SK-N-SH (cell line): ENCODE measurements at regions not wholly inside any gene's neighbourhood (a gene's known extent, or its start where the extent isn't known, plus 50 kb on each side); places are given as distances from the start of the nearest gene placed in this dataset.

Experiments used
- CTCF ChIA-PET: fragments of 300-600, 350-600 bp; formaldehyde crosslinking; extraction: SDS; loops from one replicate; lab custom pipeline; 2021; lab: Yijun Ruan, JAX
- POLR2A ChIA-PET: fragments of 350-600 bp; sonication (Branson Sonifier 250); formaldehyde crosslinking; extraction: SDS; loops from one replicate; lab custom pipeline; 2020; ENCODE audit warnings: antibody characterized with exemption, inconsistent platforms; lab: Yijun Ruan, JAX
- DNase-seq: peaks from one replicate; pipeline ENCODE4 v3.0.0; 2012
- H2AFZ ChIP-seq: fragments of 200-600 bp; sonication (generic); 2 replicates; pipeline ENCODE4 v1.8.1; 2016; ENCODE audit warnings: antibody characterized with exemption, mild to moderate bottlenecking, low read depth
- H3F3A ChIP-seq: fragments of 200-600 bp; sonication (generic); replicated peaks from 2 replicates; pipeline ENCODE3; 2016; ENCODE audit warnings: antibody characterized with exemption, mild to moderate bottlenecking; ENCODE audit not compliant: insufficient read depth
- H3K27ac ChIP-seq, 2 experiments: fragments of 200-500 bp in 1 of 2; fragments of 200-600 bp in 1 of 2; sonication (Bioruptor generic) in 1 of 2; sonication (generic), shearing (Covaris generic) in 1 of 2; 2 replicates each; pipeline versions ENCODE4 v1.5.1 to v1.6.1; 2014 to 2016; ENCODE audit warnings: low read depth in 2 of 2, inconsistent platforms in 1 of 2, low read length in 1 of 2, mild to moderate bottlenecking in 1 of 2, mixed read lengths in 1 of 2
- H3K27me3 ChIP-seq: fragments of 200-600 bp; sonication (generic), shearing (Covaris generic); 2 replicates; pipeline ENCODE4 v1.6.1; 2016; ENCODE audit warnings: mixed run types; ENCODE audit not compliant: insufficient read depth
- H3K36me3 ChIP-seq, 2 experiments: fragments of 200-500 bp in 1 of 2; fragments of 200-600 bp in 1 of 2; sonication (Bioruptor generic) in 1 of 2; sonication (generic) in 1 of 2; replicated peaks in 1 of 2; 2 replicates each; pipeline versions ENCODE3 to v1.5.1; 2014 to 2016; ENCODE audit warnings: low read length in 1 of 2, mild to moderate bottlenecking in 1 of 2; ENCODE audit not compliant: insufficient read depth in 2 of 2, control insufficient read depth in 1 of 2
- H3K4me1 ChIP-seq, 2 experiments: fragments of 200-500 bp in 1 of 2; fragments of 200-600 bp in 1 of 2; sonication (Bioruptor generic) in 1 of 2; sonication (generic), shearing (Covaris generic) in 1 of 2; 2 replicates each; pipeline versions ENCODE4 v1.5.1 to v1.6.1; 2014 to 2016; ENCODE audit warnings: low read depth in 1 of 2, low read length in 1 of 2, mixed run types in 1 of 2; ENCODE audit not compliant: insufficient read depth in 2 of 2, control insufficient read depth in 1 of 2
- H3K4me2 ChIP-seq: fragments of 200-600 bp; sonication (generic), shearing (Covaris generic); 2 replicates; pipeline ENCODE4 v1.6.1; 2017; ENCODE audit warnings: mixed run types
- H3K4me3 ChIP-seq, 2 experiments: fragments of 200-500 bp in 1 of 2; fragments of 200-600 bp in 1 of 2; sonication (Bioruptor generic) in 1 of 2; sonication (generic), shearing (Covaris generic) in 1 of 2; 2 replicates each; pipeline versions ENCODE4 v1.5.1 to v1.8.1; 2014 to 2016; ENCODE audit warnings: low read depth in 2 of 2, inconsistent platforms in 1 of 2, low read length in 1 of 2, mild to moderate bottlenecking in 1 of 2, mixed read lengths in 1 of 2, moderate library complexity in 1 of 2
- H3K79me2 ChIP-seq: fragments of 200-600 bp; sonication (generic); 2 replicates; pipeline ENCODE4 v1.8.1; 2017; ENCODE audit warnings: mild to moderate bottlenecking; ENCODE audit not compliant: insufficient read depth
- H3K9ac ChIP-seq: fragments of 200-600 bp; sonication (generic); 2 replicates; pipeline ENCODE4 v1.6.1; 2017; ENCODE audit warnings: mixed run types
- H3K9me2 ChIP-seq: fragments of 200-600 bp; sonication (generic); 2 replicates; pipeline ENCODE4 v1.6.1; 2017; ENCODE audit warnings: mixed run types
- H3K9me3 ChIP-seq: fragments of 200-600 bp; sonication (generic); 2 replicates; pipeline ENCODE4 v1.6.1; 2017; ENCODE audit warnings: mixed run types, mild to moderate bottlenecking, moderate library complexity
- H4K20me1 ChIP-seq: fragments of 200-600 bp; sonication (generic); 2 replicates; pipeline ENCODE4 v1.6.1; 2017; ENCODE audit warnings: mild to moderate bottlenecking, mixed run types; ENCODE audit not compliant: insufficient read depth
- CTCF ChIP-seq: fragments of 200-600 bp; sonication (generic); IDR thresholded peaks from 2 replicates; pipeline ENCODE4 v1.6.1; 2017; ENCODE audit warnings: antibody characterized with exemption, mild to moderate bottlenecking, moderate library complexity
- ELF1 ChIP-seq: IDR thresholded peaks from 2 replicates; pipeline ENCODE4 v1.4.0; 2012
- FOSL2 ChIP-seq: IDR thresholded peaks from 2 replicates; pipeline ENCODE4 v1.4.0; 2012; ENCODE audit warnings: low read depth, mild to moderate bottlenecking, moderate library complexity, borderline replicate concordance
- FOXM1 ChIP-seq: IDR thresholded peaks from 2 replicates; pipeline ENCODE4 v1.4.0; 2012; ENCODE audit warnings: low read depth, mild to moderate bottlenecking
- GABPA ChIP-seq: IDR thresholded peaks from 2 replicates; pipeline ENCODE4 v1.4.0; 2012; ENCODE audit warnings: low read depth, mild to moderate bottlenecking
- IRF3 ChIP-seq: fragments of 150-350 bp; IDR thresholded peaks from 2 replicates; pipeline ENCODE4 v1.6.1; 2016; ENCODE audit warnings: mild to moderate bottlenecking, low read depth, low read length
- MAX ChIP-seq: IDR thresholded peaks from 2 replicates; pipeline ENCODE4 v1.4.0; 2012; ENCODE audit warnings: low read depth
- MEF2A ChIP-seq: IDR thresholded peaks from 2 replicates; pipeline ENCODE4 v1.4.0; 2012; ENCODE audit warnings: low read depth, borderline replicate concordance
- MXI1 ChIP-seq: IDR thresholded peaks from 2 replicates; pipeline ENCODE4 v1.6.1; 2012; ENCODE audit warnings: mild to moderate bottlenecking, low read depth, low read length, improper control_type of control experiment
- NFIC ChIP-seq: IDR thresholded peaks from 2 replicates; pipeline ENCODE4 v1.4.0; 2012; ENCODE audit warnings: borderline replicate concordance
- NRF1 ChIP-seq: IDR thresholded peaks from 2 replicates; pipeline ENCODE4 v1.6.1; 2012; ENCODE audit warnings: low read depth, mild to moderate bottlenecking, low read length
- RAD21 ChIP-seq: IDR thresholded peaks from 2 replicates; pipeline ENCODE4 v1.6.1; 2012; ENCODE audit warnings: mild to moderate bottlenecking, low read length
- RCOR1 ChIP-seq: fragments of 150-350 bp; IDR thresholded peaks from 2 replicates; pipeline ENCODE4 v1.6.1; 2017; ENCODE audit warnings: antibody characterized with exemption, low read length
- REST ChIP-seq: IDR thresholded peaks from 2 replicates; pipeline ENCODE4 v1.6.1; 2012; ENCODE audit warnings: mild to moderate bottlenecking, low read depth, low read length, moderate library complexity
- RFX5 ChIP-seq: IDR thresholded peaks from 2 replicates; pipeline ENCODE4 v1.6.1; 2012; ENCODE audit warnings: mild to moderate bottlenecking, improper control_type of control experiment, low read length
- SIN3A ChIP-seq: IDR thresholded peaks from 2 replicates; pipeline ENCODE4 v1.6.1; 2012; ENCODE audit warnings: low read depth, mild to moderate bottlenecking, low read length, moderate library complexity, borderline replicate concordance
- SMC3 ChIP-seq: IDR thresholded peaks from 2 replicates; pipeline ENCODE4 v1.6.1; 2012; ENCODE audit warnings: low read depth, low read length, improper control_type of control experiment
- TEAD4 ChIP-seq: IDR thresholded peaks from 2 replicates; pipeline ENCODE4 v1.4.0; 2012; ENCODE audit warnings: mild to moderate bottlenecking, borderline replicate concordance; ENCODE audit not compliant: insufficient read depth
- YY1 ChIP-seq: IDR thresholded peaks from 2 replicates; pipeline ENCODE4 v1.4.0; 2012; ENCODE audit warnings: low read depth, mild to moderate bottlenecking
- WGBS: methylation state at CpG from one replicate; pipeline ENCODE4 v1.1.6; 2017; ENCODE audit warnings: low lambda C conversion rate; 5-methylcytosine and 5-hydroxymethylcytosine counted together

- whole genome bisulfite sequencing: 84% methylated on average over 4 of the region's 4 CpGs
These were observed 126.2 kb downstream of the ANKRD60 start for GRCh38 chr20:58102261-58102660.

GRCh38 chr20:58100731-58101356, 127.6 kb downstream of the ANKRD60 start:
- H3K27me3 ChIP-seq: no peaks in the 10 kb centered on the region
- H3K9me2 ChIP-seq: no peaks in the 10 kb centered on the region
- no peak overlapping the region for H3K4me2 ChIP-seq
- no peak overlapping the region for H3K9ac ChIP-seq
- WGBS: 91% methylated on average over 7 of the region's 7 CpGs
- H3K36me3 ChIP-seq: no peaks in the 10 kb centered on the region
- peaks cover 0 to 8% of the 10 kb centered on the region in 2 experiments; a peak in 1 of 4 replicates for H3K4me1 ChIP-seq
- H2AFZ ChIP-seq: no peak overlapping the region
- TF ChIP-seq SMC3 (no peak), GABPA (no peak), MAX (no peak), NFIC (no peak), SIN3A (no peak), RFX5 (no peak), NRF1 (no peak), ELF1 (no peak), RAD21 (no peak), MXI1 (no peak), TEAD4 (no peak), CTCF (no peak), YY1 (no peak), MEF2A (no peak), FOSL2 (no peak), REST (no peak), FOXM1 (no peak)
- H3K79me2 ChIP-seq: no peaks in the 10 kb centered on the region
- no peak for DNase-seq
- H3K4me3 ChIP-seq: no peak overlapping the region
- H4K20me1 ChIP-seq: no peaks in the 10 kb centered on the region
- no peaks in the 10 kb centered on the region for H3K9me3 ChIP-seq
- no peak overlapping the region for H3K27ac ChIP-seq
- ChIA-PET POLR2A (no interaction called here), CTCF (interaction anchor here (1.1 to 8.3 kb wide), 3 partner anchors 13 to 110 kb away, joined by 3 to 52 read pairs (median 3); no protein-coding TSS in a partner anchor)
- H3F3A ChIP-seq: no peaks in the 10 kb centered on the region

More at GRCh38 chr20:58102261-58102660, 126.2 kb downstream of the ANKRD60 start:
- CTCF ChIA-PET: interaction anchor here (0.8 to 8.3 kb wide), 5 partner anchors 11 to 108 kb away, joined by 3 to 52 read pairs (median 3); no protein-coding TSS in a partner anchor
- H3K27me3 ChIP-seq: no peaks in the 10 kb centered on the region
- no peak overlapping the region for H2AFZ ChIP-seq
- H3K9me2 ChIP-seq: no peaks in the 10 kb centered on the region
- no peak overlapping the region for H3K4me3 ChIP-seq
- H3K36me3 ChIP-seq: no peaks in the 10 kb centered on the region
- no peak overlapping the region for H3K4me2 ChIP-seq
- no peak overlapping the region for H3K9ac ChIP-seq
- peaks cover 0 to 8% of the 10 kb centered on the region in 2 experiments; a peak in 1 of 4 replicates for H3K4me1 ChIP-seq
- POLR2A ChIA-PET: no interaction called here
- H3K9me3 ChIP-seq: no peaks in the 10 kb centered on the region
- TF ChIP-seq RCOR1 (peak; percentile 36; the same call in 1 of the 2 replicates), IRF3 (no peak)
- peak; percentile 36 for DNase-seq
- no peaks in the 10 kb centered on the region for H3K79me2 ChIP-seq
- no peak overlapping the region for H3K27ac ChIP-seq
- H3F3A ChIP-seq: no peaks in the 10 kb centered on the region
- no peaks in the 10 kb centered on the region for H4K20me1 ChIP-seq
